HCT116 (cell line): ENCODE measurements at regions not wholly inside any gene's neighbourhood (a gene's known extent, or its start where the extent isn't known, plus 50 kb on each side); places are given as distances from the start of the nearest gene placed in this dataset.

ENCODE experiments used
- ATAC-seq: fragments of 200-7000 bp; cut with Tn5 transposase; 2 replicates; pipeline ENCODE4 v1.9.1; 2020; ENCODE audit warnings: mild to moderate bottlenecking, moderate library complexity
- BruUV-seq: library from RNA; stranded (reverse); fragments of 400-500 nt; replicated peaks from 2 replicates; lab custom pipeline; 2021; lab: Mats Ljungman, UMichigan
- CTCF ChIA-PET: fragments of 300-600 bp; sonication (Branson Sonifier 250); formaldehyde crosslinking; loops from one replicate; lab custom pipeline; 2021; ENCODE audit warnings: antibody characterized with exemption; lab: Charles Lee
- POLR2A ChIA-PET: fragments of 300-600, 350-600 bp; sonication (Branson Sonifier 250); formaldehyde crosslinking; loops from one replicate; lab custom pipeline; 2021; ENCODE audit warnings: antibody characterized with exemption; lab: Charles Lee
- RAD21 ChIA-PET, 2 experiments: fragments of 300-600 bp; sonication (Branson Sonifier 250); formaldehyde crosslinking; loops; one replicate each; lab custom pipeline; 2023; ENCODE audit warnings: low total read pairs in 2 of 2; ENCODE audit not compliant: uncharacterized antibody in 2 of 2, unreplicated experiment in 2 of 2, low non-redundant PET in 1 of 2; lab: Charles Lee
- DNase-seq: peaks from one replicate; pipeline ENCODE4 v3.0.0-alpha.2; 2010; ENCODE audit warnings: low read depth, low spot score
- H2AFZ ChIP-seq: fragments of 200-600 bp; shearing (Covaris generic), sonication (generic); 2 replicates; pipeline ENCODE4 v1.6.1; 2017; ENCODE audit warnings: low read depth, mixed run types, mixed read lengths, antibody characterized with exemption, low read length; ENCODE audit not compliant: poor library complexity, severe bottlenecking
- H3K27ac ChIP-seq: 2 replicates; pipeline ENCODE4 v1.5.1; 2012; ENCODE audit warnings: low read depth, low read length
- H3K27me3 ChIP-seq: fragments of 200-600 bp; sonication (generic); 2 replicates; pipeline ENCODE4 v1.6.1; 2016; ENCODE audit warnings: mixed run types, low read length, mixed read lengths; ENCODE audit not compliant: insufficient read depth
- H3K36me3 ChIP-seq, 2 experiments: fragments of 200-500 bp in 1 of 2; fragments of 200-600 bp in 1 of 2; sonication (Bioruptor generic) in 1 of 2; sonication (generic) in 1 of 2; 2 replicates each; pipeline versions ENCODE4 v1.5.1 to v1.6.1; 2014 to 2016; ENCODE audit warnings: low read length in 2 of 2, inconsistent platforms in 1 of 2, mixed read lengths in 1 of 2, mixed run types in 1 of 2; ENCODE audit not compliant: insufficient read depth in 2 of 2, control insufficient read depth in 1 of 2
- H3K4me1 ChIP-seq, 2 experiments: fragments of 200-600 bp in 1 of 2; sonication (generic) in 1 of 2; 2 replicates each; pipeline versions ENCODE4 v1.5.1 to v1.6.1; 2012 to 2017; ENCODE audit warnings: low read length in 2 of 2, inconsistent platforms in 1 of 2, mild to moderate bottlenecking in 1 of 2, mixed read lengths in 1 of 2, mixed run types in 1 of 2, moderate library complexity in 1 of 2; ENCODE audit not compliant: insufficient read depth in 2 of 2, control insufficient read depth in 1 of 2
- H3K4me2 ChIP-seq: fragments of 200-600 bp; sonication (generic); 2 replicates; pipeline ENCODE4 v1.6.1; 2017; ENCODE audit warnings: mixed run types, low read length, mixed read lengths
- H3K4me3 ChIP-seq, 2 experiments: fragments of 200-600 bp in 1 of 2; sonication (generic) in 1 of 2; replicated peaks in 1 of 2; 2 replicates each; pipeline ENCODE4 v1.5.1; 2011 to 2016; ENCODE audit warnings: low read length in 2 of 2, control low read depth in 1 of 2, low read depth in 1 of 2, mild to moderate bottlenecking in 1 of 2, mixed read lengths in 1 of 2, mixed run types in 1 of 2
- H3K79me2 ChIP-seq: fragments of 200-600 bp; sonication (generic); 2 replicates; pipeline ENCODE4 v1.6.1; 2017; ENCODE audit warnings: mild to moderate bottlenecking, mixed run types, low read length, moderate library complexity, mixed read lengths; ENCODE audit not compliant: insufficient read depth
- H3K9ac ChIP-seq: fragments of 200-600 bp; sonication (generic); 2 replicates; pipeline ENCODE4 v1.6.1; 2016; ENCODE audit warnings: low read length, mixed read lengths
- H3K9me2 ChIP-seq: fragments of 200-600 bp; sonication (generic), shearing (Covaris generic); 2 replicates; pipeline ENCODE4 v1.6.1; 2017; ENCODE audit warnings: mixed run types, mild to moderate bottlenecking, moderate library complexity; ENCODE audit not compliant: insufficient read depth
- H3K9me3 ChIP-seq, 2 experiments: fragments of 200-500 bp in 1 of 2; fragments of 200-600 bp in 1 of 2; sonication (Bioruptor generic) in 1 of 2; sonication (generic) in 1 of 2; 2 replicates each; pipeline ENCODE4 v1.6.1; 2014 to 2017; ENCODE audit warnings: low read length in 2 of 2, mixed read lengths in 2 of 2, inconsistent platforms in 1 of 2, low read depth in 1 of 2, mild to moderate bottlenecking in 1 of 2, mixed run types in 1 of 2, moderate library complexity in 1 of 2; ENCODE audit not compliant: control insufficient read depth in 1 of 2, insufficient read depth in 1 of 2
- H4K20me1 ChIP-seq: fragments of 200-600 bp; sonication (generic), shearing (Covaris generic); 2 replicates; pipeline ENCODE4 v1.6.1; 2017; ENCODE audit warnings: mixed run types, mild to moderate bottlenecking, moderate library complexity; ENCODE audit not compliant: insufficient read depth
- CBX3 ChIP-seq: IDR thresholded peaks from 2 replicates; pipeline ENCODE4 v1.6.1; 2012; ENCODE audit warnings: low read depth
- CEBPB ChIP-seq: IDR thresholded peaks from 2 replicates; pipeline ENCODE4 v1.6.1; 2012; ENCODE audit warnings: low read depth
- CTCF ChIP-seq, 3 experiments: fragments of 200-600 bp in 1 of 3; sonication (generic) in 1 of 3; IDR thresholded peaks in 2 of 3; conservative IDR thresholded peaks in 1 of 3; 2 replicates each; pipeline ENCODE4 v1.5.1; 2012 to 2017; ENCODE audit warnings: low read depth in 2 of 3, low read length in 2 of 3, antibody characterized with exemption in 1 of 3, borderline replicate concordance in 1 of 3, control low read depth in 1 of 3, mild to moderate bottlenecking in 1 of 3, mixed read lengths in 1 of 3, mixed run types in 1 of 3, moderate library complexity in 1 of 3; ENCODE audit not compliant: insufficient read depth in 1 of 3
- EZH2phosphoT487 ChIP-seq: fragments of 200-600 bp; IDR thresholded peaks from 2 replicates; pipeline ENCODE4 v1.6.1; 2018; ENCODE audit warnings: antibody characterized with exemption, borderline replicate concordance
- JUND ChIP-seq: IDR thresholded peaks from 2 replicates; pipeline ENCODE4 v1.6.1; 2012
- POLR2A ChIP-seq: IDR thresholded peaks from 2 replicates; pipeline ENCODE4 v1.7.0; 2011; ENCODE audit warnings: borderline replicate concordance; ENCODE audit not compliant: insufficient read depth, insufficient read length; ENCODE audit errors: extremely low read depth
- RAD21 ChIP-seq: IDR thresholded peaks from 2 replicates; pipeline ENCODE4 v1.6.1; 2012; ENCODE audit warnings: low read depth, mild to moderate bottlenecking
- REST ChIP-seq: IDR thresholded peaks from 2 replicates; pipeline ENCODE4 v1.6.1; 2012; ENCODE audit warnings: low read depth
- YY1 ChIP-seq: IDR thresholded peaks from 2 replicates; pipeline ENCODE4 v1.6.1; 2011; ENCODE audit warnings: low read length, low read depth, moderate library complexity, mild to moderate bottlenecking; ENCODE audit not compliant: insufficient replicate concordance; ENCODE audit errors: extremely low read depth
- ZBTB33 ChIP-seq: IDR thresholded peaks from 2 replicates; pipeline ENCODE4 v1.6.1; 2011; ENCODE audit warnings: mild to moderate bottlenecking, low read length, moderate library complexity; ENCODE audit not compliant: insufficient replicate concordance; ENCODE audit errors: extremely low read depth
- ZFX ChIP-seq: fragments of 450-650 bp; IDR thresholded peaks from 2 replicates; pipeline ENCODE4 v1.6.1; 2017
- ZNF274 ChIP-seq: fragments of 200-500 bp; sonication (Bioruptor generic); IDR thresholded peaks from 2 replicates; pipeline ENCODE4 v1.6.1; 2014; ENCODE audit warnings: mild to moderate bottlenecking, low read depth, low read length, inconsistent platforms
- intact Hi-C: fragments of 100-400 bp; cut with micrococcal nuclease; formaldehyde crosslinking; loops from 2 replicates; pipeline ENCODE4 v1.10.0; 2022

GRCh38 chr2:118766871-118767270 lies 80.6 kb downstream of the EN1 start:
- H2AFZ ChIP-seq, result no peak overlapping the region
- no peak overlapping the region for H3K9ac ChIP-seq
- POLR2A ChIA-PET, result interaction anchor here (0.6 kb wide), 1 partner anchor 10 kb away, joined by 3 read pairs; no protein-coding TSS in a partner anchor
- H3K79me2 ChIP-seq, result no peaks in the 10 kb centered on the region
- no peaks in the 10 kb centered on the region for H4K20me1 ChIP-seq
- ATAC-seq, result no peak
- TF ChIP-seq RAD21, result no peak
- no peak for TF ChIP-seq EZH2phosphoT487
- no peak for TF ChIP-seq CBX3
- TF ChIP-seq CEBPB, result no peak
- no peak for TF ChIP-seq REST
- no peak for TF ChIP-seq ZFX
- no peak for TF ChIP-seq CTCF (IDR thresholded peaks at IDR 0.05 in 2 of 3, conservative IDR thresholded peaks at IDR 0.05 in 1 of 3; ENCODE audit: borderline replicate concordance in 1 of 3, insufficient read depth in 1 of 3, low read depth in 2 of 3, low read length in 2 of 3)
- no peak for TF ChIP-seq JUND
- TF ChIP-seq ZNF274, result no peak
- TF ChIP-seq YY1, result no peak
- no peak for TF ChIP-seq ZBTB33
- TF ChIP-seq POLR2A, result no peak
- TF ChIP-seq, all 23 proteins: peak for 0
- no peaks in the 10 kb centered on the region for H3K4me1 ChIP-seq
- H3K4me2 ChIP-seq, result no peak overlapping the region
- CTCF ChIA-PET, result interaction anchor here (0.6 to 0.8 kb wide), 2 partner anchors 89 to 763 kb away, joined by 3 read pairs; no protein-coding TSS in a partner anchor
- peaks cover 16% of the 10 kb centered on the region for H3K27me3 ChIP-seq
- intact Hi-C loops, result no loop called here
- H3K4me3 ChIP-seq, result no peak overlapping the region
- RAD21 ChIA-PET, result no interaction called here
- no peak for DNase-seq
- H3K27ac ChIP-seq, result no peak overlapping the region
- no TSS peak for BruUV-seq
- H3K9me2 ChIP-seq, result no peaks in the 10 kb centered on the region
- H3K36me3 ChIP-seq, result no peaks in the 10 kb centered on the region
- no peaks in the 10 kb centered on the region for H3K9me3 ChIP-seq
